HG02678 (cell line): ENCODE measurements at regions not wholly inside any gene's neighbourhood (a gene's known extent, or its start where the extent isn't known, plus 50 kb on each side); places are given as distances from the start of the nearest gene placed in this dataset.
"Not testable (repeated sequence)": the region's sequence is repeated elsewhere in the genome, so short reads cannot be mapped to it uniquely, and the experiment has no call there.

ENCODE experiments used
- ATAC-seq: cut with Tn5 transposase; IDR thresholded peaks from one replicate; pipeline ENCODE4 v1.9.1; 2021; ENCODE audit warnings: mild to moderate bottlenecking, moderate library complexity; ENCODE audit not compliant: unreplicated experiment

GRCh38 chr5:169531631-169532030 lies 51.9 kb upstream of the SPDL1 start:
- no peak for ATAC-seq

GRCh38 chr5:169527863-169528262 lies 55.7 kb upstream of the SPDL1 start:
- no peak for ATAC-seq

- no peak for ATAC-seq
Observed at GRCh38 chr5:169527066-169527465, 56.5 kb upstream of the SPDL1 start.

GRCh38 chr5:169522851-169523250 lies 60.7 kb upstream of the SPDL1 start:
- ATAC-seq, result no peak

- no peak for ATAC-seq
Observed at GRCh38 chr5:169521366-169521983, 62.1 kb upstream of the SPDL1 start.

- ATAC-seq, result no peak
Observed at GRCh38 chr5:169519358-169519757, 64.2 kb upstream of the SPDL1 start.

- not testable (repeated sequence) for ATAC-seq
Observed at GRCh38 chr5:169518779-169519178, 64.8 kb upstream of the SPDL1 start.

GRCh38 chr5:169512385-169512784 lies 71.2 kb upstream of the SPDL1 start:
- no peak for ATAC-seq

GRCh38 chr5:169511708-169512107 lies 71.9 kb upstream of the SPDL1 start:
- ATAC-seq, result no peak

GRCh38 chr5:169507051-169507450 lies 76.5 kb upstream of the SPDL1 start:
- no peak for ATAC-seq

- no peak for ATAC-seq
Observed at GRCh38 chr5:169503886-169504285, 79.7 kb upstream of the SPDL1 start.

- ATAC-seq, result no peak
Observed at GRCh38 chr5:169499990-169500505, 83.5 kb upstream of the SPDL1 start.

- no peak for ATAC-seq
Observed at GRCh38 chr5:169496878-169497277, 86.7 kb upstream of the SPDL1 start.

GRCh38 chr5:169494941-169495548 lies 88.5 kb upstream of the SPDL1 start:
- no peak for ATAC-seq

- ATAC-seq, result no peak
Observed at GRCh38 chr5:169494383-169494935, 89.1 kb upstream of the SPDL1 start.

- no peak for ATAC-seq
Observed at GRCh38 chr5:169474226-169474625, 109.3 kb upstream of the SPDL1 start.

GRCh38 chr5:169472544-169472943 lies 111.0 kb upstream of the SPDL1 start:
- ATAC-seq, result no peak

- no peak for ATAC-seq
Observed at GRCh38 chr5:169471021-169471420, 112.6 kb upstream of the SPDL1 start.

- no peak for ATAC-seq
Observed at GRCh38 chr5:169467041-169467771, 116.4 kb upstream of the SPDL1 start.

GRCh38 chr5:169460896-169461295 lies 122.7 kb upstream of the SPDL1 start:
- ATAC-seq, result no peak

GRCh38 chr5:169460123-169460522 lies 123.5 kb upstream of the SPDL1 start:
- ATAC-seq, result no peak

GRCh38 chr5:169458221-169458620 lies 125.4 kb upstream of the SPDL1 start:
- no peak for ATAC-seq
